ENCODE measurements at regions not wholly inside any gene's neighbourhood (a gene's known extent, or its start where the extent isn't known, plus 50 kb on each side); places are given as distances from the start of the nearest gene placed in this dataset.

DNA sequence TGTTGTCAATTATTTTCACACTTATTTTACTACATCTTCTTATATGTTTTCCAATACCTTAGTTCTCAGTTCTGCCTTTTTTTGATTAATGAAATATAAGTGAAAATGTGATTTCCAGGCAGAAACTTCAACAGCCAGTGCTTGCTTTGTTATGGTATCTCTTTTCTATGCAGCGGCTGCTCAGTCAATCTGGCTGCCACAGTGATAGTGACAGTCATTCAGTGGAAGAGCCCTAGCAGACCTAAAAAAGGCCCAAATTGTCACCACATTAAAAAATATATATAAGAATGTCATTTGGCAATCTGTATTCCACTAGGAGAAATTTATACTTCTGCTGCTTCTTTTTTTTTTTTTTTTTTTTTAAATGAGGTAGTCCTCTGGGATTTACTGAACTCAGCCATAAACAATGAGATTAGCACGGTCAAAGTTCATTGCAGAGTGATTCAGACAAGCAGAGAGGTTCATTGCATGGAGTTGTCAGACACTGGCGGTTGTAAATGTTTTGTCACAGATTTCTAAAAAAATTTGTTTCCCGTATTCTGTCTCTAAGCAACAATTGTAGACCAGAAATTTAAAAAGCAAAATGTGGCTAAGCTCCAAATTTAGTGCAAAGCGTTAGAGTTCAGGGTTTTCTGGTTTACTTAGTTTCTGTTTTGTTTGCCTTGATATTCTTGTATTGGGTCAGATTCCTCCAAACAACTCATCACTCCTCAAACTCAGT, 94.7 kb upstream of the PRR20A start:
- DNase-seq (ENCODE audit: low read depth, low spot score), result no peak
- TF ChIP-seq CTCF (conservative IDR thresholded peaks at IDR 0.05), result no peak
- Mint-ChIP-seq H3K27ac (ENCODE audit: unreplicated experiment) (no peak overlapping the region), H3K27me3 (ENCODE audit: low read depth) (no peaks in the 10 kb centered on the region), H3K4me3 (no peak overlapping the region), H3K36me3 (ENCODE audit: low read depth) (peaks cover 5% of the 10 kb centered on the region), H3K9me3 (peaks cover 23% of the 10 kb centered on the region), H3K4me1 (peaks cover 17% of the 10 kb centered on the region)

GRCh38 chr13:57056601-57057180, 84.0 kb upstream of the PRR20A start:
- no peaks in the 10 kb centered on the region for H3K27me3 Mint-ChIP-seq (ENCODE audit: low read depth)
- no peak overlapping the region for H3K4me3 Mint-ChIP-seq
- no peak for DNase-seq (ENCODE audit: low read depth, low spot score)
- H3K4me1 Mint-ChIP-seq, result peaks cover 12% of the 10 kb centered on the region
- TF ChIP-seq CTCF (conservative IDR thresholded peaks at IDR 0.05), result no peak
- H3K27ac Mint-ChIP-seq (ENCODE audit: unreplicated experiment), result no peak overlapping the region
- no peaks in the 10 kb centered on the region for H3K36me3 Mint-ChIP-seq (ENCODE audit: low read depth)
- peaks cover 2% of the 10 kb centered on the region for H3K9me3 Mint-ChIP-seq

DNA sequence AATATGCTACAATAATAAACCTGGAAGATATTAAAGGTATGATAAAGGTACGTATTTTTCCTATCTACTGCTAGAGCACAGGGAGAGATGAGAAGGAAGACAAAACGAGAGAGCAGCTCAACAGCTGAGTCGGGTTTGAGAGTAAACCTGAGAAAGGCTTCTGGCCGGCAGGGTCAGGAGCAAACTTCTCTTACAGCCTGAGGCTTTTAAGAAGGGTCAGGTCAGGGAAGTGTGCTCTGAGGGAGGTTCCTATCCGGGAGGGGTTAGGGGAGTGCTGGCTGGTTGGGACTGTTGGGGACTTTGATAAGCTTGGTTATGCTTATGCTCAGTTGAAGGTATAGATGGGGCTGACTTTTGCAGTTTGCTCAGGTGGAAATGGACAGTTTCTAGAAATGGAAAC, 77.7 kb upstream of the PRR20A start:
- Mint-ChIP-seq H3K4me3 (no peak overlapping the region), H3K36me3 (ENCODE audit: low read depth) (no peaks in the 10 kb centered on the region), H3K4me1 (peaks cover 20% of the 10 kb centered on the region), H3K27ac (ENCODE audit: unreplicated experiment) (no peak overlapping the region), H3K27me3 (ENCODE audit: low read depth) (no peaks in the 10 kb centered on the region), H3K9me3 (peaks cover 5% of the 10 kb centered on the region)
- no peak for DNase-seq (ENCODE audit: low read depth, low spot score)
- no peak for TF ChIP-seq CTCF (conservative IDR thresholded peaks at IDR 0.05)

- no peaks in the 10 kb centered on the region for H3K9me3 Mint-ChIP-seq
- H3K4me3 Mint-ChIP-seq, result no peak overlapping the region
- TF ChIP-seq CTCF (conservative IDR thresholded peaks at IDR 0.05), result no peak
- no peaks in the 10 kb centered on the region for H3K36me3 Mint-ChIP-seq (ENCODE audit: low read depth)
- H3K27ac Mint-ChIP-seq (ENCODE audit: unreplicated experiment), result no peak overlapping the region
- H3K4me1 Mint-ChIP-seq, result peaks cover 4% of the 10 kb centered on the region
- DNase-seq (ENCODE audit: low read depth, low spot score), result no peak
- H3K27me3 Mint-ChIP-seq (ENCODE audit: low read depth), result no peaks in the 10 kb centered on the region
Observed at GRCh38 chr13:57073983-57074382, 66.7 kb upstream of the PRR20A start.

GRCh38 chr13:57075588-57075987, 65.1 kb upstream of the PRR20A start:
- DNase-seq (ENCODE audit: low read depth, low spot score), result no peak

More at GRCh38 chr13:57075588-57075987, 65.1 kb upstream of the PRR20A start:
- Mint-ChIP-seq H3K4me3 (no peak overlapping the region), H3K36me3 (ENCODE audit: low read depth) (no peaks in the 10 kb centered on the region), H3K27me3 (ENCODE audit: low read depth) (no peaks in the 10 kb centered on the region), H3K27ac (ENCODE audit: unreplicated experiment) (no peak overlapping the region), H3K9me3 (no peaks in the 10 kb centered on the region), H3K4me1 (no peaks in the 10 kb centered on the region)
- TF ChIP-seq CTCF (conservative IDR thresholded peaks at IDR 0.05), result no peak

Data from neural crest cell (in vitro differentiated cells).